Astrocyte (in vitro differentiated cells and primary cell): ENCODE measurements at regions not wholly inside any gene's neighbourhood (a gene's known extent, or its start where the extent isn't known, plus 50 kb on each side); places are given as distances from the start of the nearest gene placed in this dataset.

ENCODE experiments used
- CTCF ChIP-seq: IDR thresholded peaks from 2 replicates; pipeline ENCODE4 v1.5.1; 2011; ENCODE audit warnings: low read depth, mild to moderate bottlenecking, inconsistent platforms, low read length, moderate library complexity; ENCODE audit not compliant: insufficient read depth
- EZH2 ChIP-seq: IDR thresholded peaks from 2 replicates; pipeline ENCODE4 v1.6.1; 2012; ENCODE audit warnings: mild to moderate bottlenecking, low read length, inconsistent platforms; ENCODE audit not compliant: insufficient read depth

- no peak for TF ChIP-seq CTCF
- TF ChIP-seq EZH2, result no peak
These were observed 129.7 kb upstream of the FAM72C start for GRCh38 chr1:144101397-144102045.
